H1 (cell line): ENCODE measurements at regions not wholly inside any gene's neighbourhood (a gene's known extent, or its start where the extent isn't known, plus 50 kb on each side); places are given as distances from the start of the nearest gene placed in this dataset.

Experiments used
- GABPA ChIP-seq: IDR thresholded peaks from 2 replicates; pipeline ENCODE4 v1.6.1; 2011; ENCODE audit warnings: mild to moderate bottlenecking, low read length, moderate library complexity, borderline replicate concordance; ENCODE audit not compliant: insufficient read depth
- RXRA ChIP-seq: IDR thresholded peaks from 2 replicates; pipeline ENCODE4 v1.6.1; 2011; ENCODE audit warnings: low read depth, mild to moderate bottlenecking, low read length, moderate library complexity; ENCODE audit not compliant: insufficient read depth
- YY1 ChIP-seq: IDR thresholded peaks from 2 replicates; pipeline ENCODE4 v1.6.1; 2011; ENCODE audit warnings: low read depth, mild to moderate bottlenecking, low read length
- TF ChIP-seq, protein P1 (sequence below): fragments of 300-600 bp; sonication (generic); IDR thresholded peaks from 2 replicates; pipeline ENCODE4 v1.7.1; 2012; ENCODE audit warnings: low read length, moderate library complexity, mild to moderate bottlenecking, inconsistent platforms; ENCODE audit not compliant: insufficient replicate concordance

DNA sequence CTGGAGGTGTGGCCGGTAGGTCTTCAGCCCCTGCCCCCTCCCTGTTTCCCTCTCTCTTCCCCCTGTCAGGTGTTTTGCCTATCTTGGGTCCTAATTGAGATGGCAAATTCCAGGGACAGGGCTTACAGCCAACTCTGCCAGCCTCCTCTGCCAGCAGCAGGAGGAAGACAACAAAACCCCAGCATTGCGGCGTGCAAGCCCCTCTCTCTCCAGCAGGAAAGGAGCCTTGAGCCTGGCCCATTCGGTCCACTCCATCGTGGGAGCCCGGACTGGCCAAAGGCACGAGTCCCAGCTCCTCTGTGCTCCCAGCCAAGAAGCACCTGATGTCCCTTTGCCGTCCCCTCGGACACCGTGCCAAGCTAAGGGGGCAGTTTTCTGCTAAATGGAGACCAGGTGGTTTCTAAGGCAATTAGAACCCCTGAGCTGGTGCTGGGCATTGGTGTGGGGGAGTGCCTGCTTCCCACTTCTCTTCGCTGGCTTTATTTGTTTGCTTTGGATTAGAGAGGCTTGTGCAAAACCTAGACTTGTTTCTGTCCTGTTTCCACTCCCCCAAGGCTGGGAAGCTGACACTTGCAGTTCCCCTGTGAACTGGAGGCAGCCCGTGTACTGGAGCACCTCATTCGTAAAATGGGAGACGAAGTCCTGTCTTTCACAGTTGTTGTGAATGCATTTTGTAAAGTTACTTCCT lies 57.1 kb upstream of the LHX5 start (continued):
- TF ChIP-seq RXRA (no peak), GABPA (no peak), YY1 (no peak)
- TF ChIP-seq, protein P1, sequence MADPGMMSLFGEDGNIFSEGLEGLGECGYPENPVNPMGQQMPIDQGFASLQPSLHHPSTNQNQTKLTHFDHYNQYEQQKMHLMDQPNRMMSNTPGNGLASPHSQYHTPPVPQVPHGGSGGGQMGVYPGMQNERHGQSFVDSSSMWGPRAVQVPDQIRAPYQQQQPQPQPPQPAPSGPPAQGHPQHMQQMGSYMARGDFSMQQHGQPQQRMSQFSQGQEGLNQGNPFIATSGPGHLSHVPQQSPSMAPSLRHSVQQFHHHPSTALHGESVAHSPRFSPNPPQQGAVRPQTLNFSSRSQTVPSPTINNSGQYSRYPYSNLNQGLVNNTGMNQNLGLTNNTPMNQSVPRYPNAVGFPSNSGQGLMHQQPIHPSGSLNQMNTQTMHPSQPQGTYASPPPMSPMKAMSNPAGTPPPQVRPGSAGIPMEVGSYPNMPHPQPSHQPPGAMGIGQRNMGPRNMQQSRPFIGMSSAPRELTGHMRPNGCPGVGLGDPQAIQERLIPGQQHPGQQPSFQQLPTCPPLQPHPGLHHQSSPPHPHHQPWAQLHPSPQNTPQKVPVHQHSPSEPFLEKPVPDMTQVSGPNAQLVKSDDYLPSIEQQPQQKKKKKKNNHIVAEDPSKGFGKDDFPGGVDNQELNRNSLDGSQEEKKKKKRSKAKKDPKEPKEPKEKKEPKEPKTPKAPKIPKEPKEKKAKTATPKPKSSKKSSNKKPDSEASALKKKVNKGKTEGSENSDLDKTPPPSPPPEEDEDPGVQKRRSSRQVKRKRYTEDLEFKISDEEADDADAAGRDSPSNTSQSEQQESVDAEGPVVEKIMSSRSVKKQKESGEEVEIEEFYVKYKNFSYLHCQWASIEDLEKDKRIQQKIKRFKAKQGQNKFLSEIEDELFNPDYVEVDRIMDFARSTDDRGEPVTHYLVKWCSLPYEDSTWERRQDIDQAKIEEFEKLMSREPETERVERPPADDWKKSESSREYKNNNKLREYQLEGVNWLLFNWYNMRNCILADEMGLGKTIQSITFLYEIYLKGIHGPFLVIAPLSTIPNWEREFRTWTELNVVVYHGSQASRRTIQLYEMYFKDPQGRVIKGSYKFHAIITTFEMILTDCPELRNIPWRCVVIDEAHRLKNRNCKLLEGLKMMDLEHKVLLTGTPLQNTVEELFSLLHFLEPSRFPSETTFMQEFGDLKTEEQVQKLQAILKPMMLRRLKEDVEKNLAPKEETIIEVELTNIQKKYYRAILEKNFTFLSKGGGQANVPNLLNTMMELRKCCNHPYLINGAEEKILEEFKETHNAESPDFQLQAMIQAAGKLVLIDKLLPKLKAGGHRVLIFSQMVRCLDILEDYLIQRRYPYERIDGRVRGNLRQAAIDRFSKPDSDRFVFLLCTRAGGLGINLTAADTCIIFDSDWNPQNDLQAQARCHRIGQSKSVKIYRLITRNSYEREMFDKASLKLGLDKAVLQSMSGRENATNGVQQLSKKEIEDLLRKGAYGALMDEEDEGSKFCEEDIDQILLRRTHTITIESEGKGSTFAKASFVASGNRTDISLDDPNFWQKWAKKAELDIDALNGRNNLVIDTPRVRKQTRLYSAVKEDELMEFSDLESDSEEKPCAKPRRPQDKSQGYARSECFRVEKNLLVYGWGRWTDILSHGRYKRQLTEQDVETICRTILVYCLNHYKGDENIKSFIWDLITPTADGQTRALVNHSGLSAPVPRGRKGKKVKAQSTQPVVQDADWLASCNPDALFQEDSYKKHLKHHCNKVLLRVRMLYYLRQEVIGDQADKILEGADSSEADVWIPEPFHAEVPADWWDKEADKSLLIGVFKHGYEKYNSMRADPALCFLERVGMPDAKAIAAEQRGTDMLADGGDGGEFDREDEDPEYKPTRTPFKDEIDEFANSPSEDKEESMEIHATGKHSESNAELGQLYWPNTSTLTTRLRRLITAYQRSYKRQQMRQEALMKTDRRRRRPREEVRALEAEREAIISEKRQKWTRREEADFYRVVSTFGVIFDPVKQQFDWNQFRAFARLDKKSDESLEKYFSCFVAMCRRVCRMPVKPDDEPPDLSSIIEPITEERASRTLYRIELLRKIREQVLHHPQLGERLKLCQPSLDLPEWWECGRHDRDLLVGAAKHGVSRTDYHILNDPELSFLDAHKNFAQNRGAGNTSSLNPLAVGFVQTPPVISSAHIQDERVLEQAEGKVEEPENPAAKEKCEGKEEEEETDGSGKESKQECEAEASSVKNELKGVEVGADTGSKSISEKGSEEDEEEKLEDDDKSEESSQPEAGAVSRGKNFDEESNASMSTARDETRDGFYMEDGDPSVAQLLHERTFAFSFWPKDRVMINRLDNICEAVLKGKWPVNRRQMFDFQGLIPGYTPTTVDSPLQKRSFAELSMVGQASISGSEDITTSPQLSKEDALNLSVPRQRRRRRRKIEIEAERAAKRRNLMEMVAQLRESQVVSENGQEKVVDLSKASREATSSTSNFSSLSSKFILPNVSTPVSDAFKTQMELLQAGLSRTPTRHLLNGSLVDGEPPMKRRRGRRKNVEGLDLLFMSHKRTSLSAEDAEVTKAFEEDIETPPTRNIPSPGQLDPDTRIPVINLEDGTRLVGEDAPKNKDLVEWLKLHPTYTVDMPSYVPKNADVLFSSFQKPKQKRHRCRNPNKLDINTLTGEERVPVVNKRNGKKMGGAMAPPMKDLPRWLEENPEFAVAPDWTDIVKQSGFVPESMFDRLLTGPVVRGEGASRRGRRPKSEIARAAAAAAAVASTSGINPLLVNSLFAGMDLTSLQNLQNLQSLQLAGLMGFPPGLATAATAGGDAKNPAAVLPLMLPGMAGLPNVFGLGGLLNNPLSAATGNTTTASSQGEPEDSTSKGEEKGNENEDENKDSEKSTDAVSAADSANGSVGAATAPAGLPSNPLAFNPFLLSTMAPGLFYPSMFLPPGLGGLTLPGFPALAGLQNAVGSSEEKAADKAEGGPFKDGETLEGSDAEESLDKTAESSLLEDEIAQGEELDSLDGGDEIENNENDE: no peak
- TF ChIP-seq, all 59 proteins: peak for 0
